ENCODE measurements at regions not wholly inside any gene's neighbourhood (a gene's known extent, or its start where the extent isn't known, plus 50 kb on each side); places are given as distances from the start of the nearest gene placed in this dataset.
A peak's percentile ranks its signal among the peaks of the same experiment; 100 is the strongest.

GRCh38 chr4:95638920-95639501, 90.2 kb upstream of the UNC5C start:
- Histone ChIP-seq H3K27me3 (no peaks in the 10 kb centered on the region), H3K4me1 (peaks cover 0 to 3% (median 0%) of the 10 kb centered on the region in 4 donors), H3K36me3 (no peaks in the 10 kb centered on the region), H3K4me3 (no peak overlapping the region), H3K27ac (no peak overlapping the region), H3K9me3 (no peaks in the 10 kb centered on the region)
- ATAC-seq (ENCODE audit: low FRiP score in 2 of 2): no peak
- no peak for DNase-seq
- no peak for TF ChIP-seq POLR2AphosphoS5 (IDR thresholded peaks at IDR 0.05)
- TF ChIP-seq EP300 (IDR thresholded peaks at IDR 0.05): no peak
- TF ChIP-seq, protein P1, sequence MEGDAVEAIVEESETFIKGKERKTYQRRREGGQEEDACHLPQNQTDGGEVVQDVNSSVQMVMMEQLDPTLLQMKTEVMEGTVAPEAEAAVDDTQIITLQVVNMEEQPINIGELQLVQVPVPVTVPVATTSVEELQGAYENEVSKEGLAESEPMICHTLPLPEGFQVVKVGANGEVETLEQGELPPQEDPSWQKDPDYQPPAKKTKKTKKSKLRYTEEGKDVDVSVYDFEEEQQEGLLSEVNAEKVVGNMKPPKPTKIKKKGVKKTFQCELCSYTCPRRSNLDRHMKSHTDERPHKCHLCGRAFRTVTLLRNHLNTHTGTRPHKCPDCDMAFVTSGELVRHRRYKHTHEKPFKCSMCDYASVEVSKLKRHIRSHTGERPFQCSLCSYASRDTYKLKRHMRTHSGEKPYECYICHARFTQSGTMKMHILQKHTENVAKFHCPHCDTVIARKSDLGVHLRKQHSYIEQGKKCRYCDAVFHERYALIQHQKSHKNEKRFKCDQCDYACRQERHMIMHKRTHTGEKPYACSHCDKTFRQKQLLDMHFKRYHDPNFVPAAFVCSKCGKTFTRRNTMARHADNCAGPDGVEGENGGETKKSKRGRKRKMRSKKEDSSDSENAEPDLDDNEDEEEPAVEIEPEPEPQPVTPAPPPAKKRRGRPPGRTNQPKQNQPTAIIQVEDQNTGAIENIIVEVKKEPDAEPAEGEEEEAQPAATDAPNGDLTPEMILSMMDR (IDR thresholded peaks at IDR 0.05): no peak
- TF ChIP-seq POLR2A (IDR thresholded peaks at IDR 0.05): no peak
- WGBS, 2 donors: 62% methylated on average over 5 of the region's 5 CpGs

DNA sequence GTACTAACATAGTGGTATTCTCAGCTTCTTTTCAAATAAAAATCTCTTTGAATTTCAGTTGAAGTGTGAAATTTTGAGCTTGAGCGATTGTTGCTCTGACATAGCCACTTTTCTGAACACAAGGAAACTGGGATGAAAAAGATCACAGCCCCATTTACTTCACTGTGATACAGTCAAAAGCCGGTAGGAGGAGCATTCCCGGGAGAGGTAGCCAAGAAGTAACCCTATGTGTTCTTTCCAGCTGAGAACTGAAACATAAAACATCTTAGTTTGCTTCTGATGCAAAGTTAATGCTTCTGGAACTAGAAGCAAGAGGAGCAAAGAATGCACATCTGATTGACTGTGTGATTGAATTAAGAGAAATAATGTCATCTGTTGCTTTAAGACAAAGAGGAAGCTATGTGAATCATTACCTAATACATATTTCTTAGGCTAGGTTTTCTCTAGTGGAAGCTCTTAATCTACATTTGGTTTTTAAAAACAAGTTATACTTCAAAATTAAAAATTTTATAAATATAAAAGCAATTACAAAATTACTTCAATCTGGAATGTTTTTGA, 88.3 kb upstream of the UNC5C start:
- 46 to 49% methylated on average over 3 of the region's 3 CpGs for WGBS, 2 donors
- TF ChIP-seq, protein P1 (IDR thresholded peaks at IDR 0.05): peak in 1 of 6 experiments; percentile 20
- TF ChIP-seq POLR2A (IDR thresholded peaks at IDR 0.05): no peak
- Histone ChIP-seq H3K36me3 (no peaks in the 10 kb centered on the region), H3K9me3 (no peaks in the 10 kb centered on the region), H3K4me3 (no peak overlapping the region), H3K4me1 (peaks cover 0 to 3% (median 0%) of the 10 kb centered on the region in 4 donors), H3K27me3 (no peaks in the 10 kb centered on the region), H3K27ac (no peak overlapping the region)
- DNase-seq: no peak
- no peak for ATAC-seq (ENCODE audit: low FRiP score in 2 of 2)

DNA sequence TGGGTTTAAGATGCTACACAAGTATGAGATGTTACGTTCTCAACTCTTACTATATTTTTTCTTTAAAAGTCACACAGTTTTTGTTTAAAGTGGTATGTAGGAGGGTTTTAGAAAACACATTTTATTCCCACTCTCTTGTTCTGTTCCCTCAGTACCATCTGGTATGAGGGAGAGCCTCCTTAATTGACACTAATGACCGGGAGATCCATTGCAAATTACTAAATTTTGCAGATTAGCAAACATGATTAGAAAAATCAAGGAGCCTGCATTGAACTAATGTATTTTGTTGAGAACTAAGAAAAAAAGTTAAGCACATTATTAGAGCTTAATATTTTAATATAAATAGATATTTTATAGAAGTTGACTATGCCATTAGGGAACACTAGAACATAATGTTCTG, 87.3 kb upstream of the UNC5C start:
- ATAC-seq (ENCODE audit: low FRiP score in 2 of 2) (no peak), DNase-seq (no peak)
- Histone ChIP-seq H3K27me3 (no peaks in the 10 kb centered on the region), H3K4me1 (peaks cover 0 to 3% (median 0%) of the 10 kb centered on the region in 4 donors), H3K27ac (no peak overlapping the region), H3K9me3 (no peaks in the 10 kb centered on the region), H3K36me3 (no peaks in the 10 kb centered on the region), H3K4me3 (no peak overlapping the region)
- no peak for TF ChIP-seq EP300 (IDR thresholded peaks at IDR 0.05)
- no peak for TF ChIP-seq POLR2AphosphoS5 (IDR thresholded peaks at IDR 0.05)
- TF ChIP-seq, protein P1 (IDR thresholded peaks at IDR 0.05): no peak
- no peak for TF ChIP-seq POLR2A (IDR thresholded peaks at IDR 0.05)
- WGBS, 2 donors: 64 to 73% methylated on average over 2 of the region's 2 CpGs

GRCh38 chr4:95627709-95628108, 78.9 kb upstream of the UNC5C start:
- no peaks in the 10 kb centered on the region for H3K4me1 ChIP-seq
- no peak for ATAC-seq (ENCODE audit: low FRiP score in 2 of 2)
- DNase-seq: no peak
- H3K27ac ChIP-seq: no peak overlapping the region
- H3K27me3 ChIP-seq: no peaks in the 10 kb centered on the region
- no peak overlapping the region for H3K4me3 ChIP-seq
- TF ChIP-seq, protein P1 (IDR thresholded peaks at IDR 0.05): no peak
- no peak for TF ChIP-seq EP300 (IDR thresholded peaks at IDR 0.05)
- no peak for TF ChIP-seq POLR2AphosphoS5 (IDR thresholded peaks at IDR 0.05)
- TF ChIP-seq POLR2A (IDR thresholded peaks at IDR 0.05): no peak
- H3K36me3 ChIP-seq: no peaks in the 10 kb centered on the region
- H3K9me3 ChIP-seq: no peaks in the 10 kb centered on the region
- WGBS, 2 donors: 68 to 77% methylated on average over 1 of the region's 1 CpG

- TF ChIP-seq, protein P1 (IDR thresholded peaks at IDR 0.05): no peak
- TF ChIP-seq POLR2AphosphoS5 (IDR thresholded peaks at IDR 0.05) (no peak), POLR2A (IDR thresholded peaks at IDR 0.05) (no peak), EP300 (IDR thresholded peaks at IDR 0.05) (no peak)
- Histone ChIP-seq H3K4me3 (no peak overlapping the region), H3K9me3 (no peaks in the 10 kb centered on the region), H3K36me3 (no peaks in the 10 kb centered on the region), H3K27me3 (no peaks in the 10 kb centered on the region), H3K4me1 (no peaks in the 10 kb centered on the region), H3K27ac (no peak overlapping the region)
- 67 to 79% methylated on average over 1 of the region's 1 CpG for WGBS, 2 donors
- DNase-seq (no peak), ATAC-seq (ENCODE audit: low FRiP score in 2 of 2) (no peak)
These were observed 78.3 kb upstream of the UNC5C start for GRCh38 chr4:95627024-95627605.
